Hematopoietic multipotent progenitor cell treated with erythropoietin and hydrocortisone succinate and interleukin-3 and kit ligand, for 17 days (in vitro differentiated cells): ENCODE measurements at regions not wholly inside any gene's neighbourhood (a gene's known extent, or its start where the extent isn't known, plus 50 kb on each side); places are given as distances from the start of the nearest gene placed in this dataset.
"Not testable (repeated sequence)": the region's sequence is repeated elsewhere in the genome, so short reads cannot be mapped to it uniquely, and the experiment has no call there.

Experiments
- DNase-seq: peaks from one replicate; pipeline ENCODE4 v3.0.0-alpha.2; 2015; ENCODE audit warnings: low spot score

GRCh38 chr9:109975574-109976295 is 195.7 kb downstream of the PALM2AKAP2 start:
- no peak for DNase-seq

- no peak for DNase-seq
These were observed 196.3 kb downstream of the PALM2AKAP2 start for GRCh38 chr9:109976303-109976702.

GRCh38 chr9:109977521-109977920 is 197.5 kb downstream of the PALM2AKAP2 start:
- no peak for DNase-seq

- DNase-seq, result no peak
These were observed 201.1 kb downstream of the PALM2AKAP2 start for GRCh38 chr9:109981091-109981490.

GRCh38 chr9:109986521-109986991 is 206.6 kb downstream of the PALM2AKAP2 start:
- no peak for DNase-seq

- no peak for DNase-seq
These were observed 209.3 kb downstream of the PALM2AKAP2 start for GRCh38 chr9:109989296-109989695.

- DNase-seq, result no peak
These were observed 210.5 kb downstream of the PALM2AKAP2 start for GRCh38 chr9:109990541-109990940.

- DNase-seq, result no peak
These were observed 212.3 kb downstream of the PALM2AKAP2 start for GRCh38 chr9:109992293-109992692.

GRCh38 chr9:109993250-109993978 is 213.4 kb downstream of the PALM2AKAP2 start:
- DNase-seq, result no peak

- DNase-seq, result no peak
These were observed 213.8 kb downstream of the C9orf152 start for GRCh38 chr9:109994141-109994540.

- no peak for DNase-seq
These were observed 210.9 kb downstream of the C9orf152 start for GRCh38 chr9:109996936-109997580.

GRCh38 chr9:109997682-109998081 is 210.3 kb downstream of the C9orf152 start:
- no peak for DNase-seq

- not testable (repeated sequence) for DNase-seq
These were observed 202.4 kb downstream of the C9orf152 start for GRCh38 chr9:110005521-110005920.

GRCh38 chr9:110006657-110007056 is 201.3 kb downstream of the C9orf152 start:
- DNase-seq, result no peak

GRCh38 chr9:110007477-110008270 is 200.3 kb downstream of the C9orf152 start:
- no peak for DNase-seq

- no peak for DNase-seq
These were observed 199.3 kb downstream of the C9orf152 start for GRCh38 chr9:110008663-110009062.

GRCh38 chr9:110011628-110012320 is 196.2 kb downstream of the C9orf152 start:
- DNase-seq, result no peak

- DNase-seq, result no peak
These were observed 194.9 kb downstream of the C9orf152 start for GRCh38 chr9:110013064-110013463.

GRCh38 chr9:110015759-110016158 is 192.2 kb downstream of the C9orf152 start:
- DNase-seq, result no peak

- no peak for DNase-seq
These were observed 191.6 kb downstream of the C9orf152 start for GRCh38 chr9:110016340-110016739.

- DNase-seq, result not testable (repeated sequence)
These were observed 187.7 kb downstream of the C9orf152 start for GRCh38 chr9:110020216-110020615.
